Neural progenitor cell (in vitro differentiated cells): ENCODE measurements at regions not wholly inside any gene's neighbourhood (a gene's known extent, or its start where the extent isn't known, plus 50 kb on each side); places are given as distances from the start of the nearest gene placed in this dataset.

ENCODE experiments used
- DNase-seq: peaks from one replicate; pipeline ENCODE4 v3.0.0-alpha.2; 2016; ENCODE audit warnings: low spot score
- H2AFZ ChIP-seq: fragments of 200-600 bp; sonication (generic); replicated peaks from 2 replicates; pipeline ENCODE4 v1.6.1; 2016; ENCODE audit warnings: antibody characterized with exemption
- H3F3A ChIP-seq: fragments of 200-600 bp; sonication (generic); 2 replicates; pipeline ENCODE4 v1.6.1; 2016; ENCODE audit warnings: antibody characterized with exemption, low read depth
- H3K27ac ChIP-seq: fragments of 200-600 bp; sonication (generic); 2 replicates; pipeline ENCODE4 v1.5.1; 2016; ENCODE audit warnings: mild to moderate bottlenecking
- H3K27me3 ChIP-seq: fragments of 200-600 bp; sonication (generic); 2 replicates; pipeline ENCODE4 v1.6.1; 2016; ENCODE audit warnings: mild to moderate bottlenecking, moderate library complexity
- H3K36me3 ChIP-seq: fragments of 200-600 bp; sonication (generic); 2 replicates; pipeline ENCODE4 v1.5.1; 2016
- H3K4me1 ChIP-seq: fragments of 200-600 bp; sonication (generic); 2 replicates; pipeline ENCODE4 v1.6.1; 2016; ENCODE audit warnings: mixed run types
- H3K4me2 ChIP-seq: fragments of 200-600 bp; sonication (generic); 2 replicates; pipeline ENCODE4 v1.6.1; 2016
- H3K4me3 ChIP-seq: fragments of 200-600 bp; sonication (generic); 2 replicates; pipeline ENCODE4 v1.5.1; 2016
- H3K79me2 ChIP-seq: fragments of 200-600 bp; sonication (generic); 2 replicates; pipeline ENCODE4 v1.6.1; 2016; ENCODE audit warnings: low read depth
- H3K9ac ChIP-seq: fragments of 200-600 bp; sonication (generic); 2 replicates; pipeline ENCODE4 v1.6.1; 2016
- H3K9me3 ChIP-seq: fragments of 200-600 bp; sonication (generic); 2 replicates; pipeline ENCODE4 v1.5.1; 2016; ENCODE audit warnings: low read depth
- H4K20me1 ChIP-seq: fragments of 200-600 bp; sonication (generic); 2 replicates; pipeline ENCODE4 v1.6.1; 2016; ENCODE audit warnings: low read depth
- H3K27ac Mint-ChIP-seq: 3 replicates; pipeline ENCODE4 v1.8.0; 2021; ENCODE audit warnings: mixed read lengths
- H3K27me3 Mint-ChIP-seq: 2 replicates; pipeline ENCODE4 v1.8.0; 2022; ENCODE audit warnings: low read depth, mild to moderate bottlenecking, inconsistent platforms, moderate library complexity, mixed read lengths; ENCODE audit not compliant: insufficient read depth
- H3K36me3 Mint-ChIP-seq: 3 replicates; pipeline ENCODE4 v1.8.0; 2021; ENCODE audit warnings: mixed read lengths
- H3K4me1 Mint-ChIP-seq: 3 replicates; pipeline ENCODE4 v1.8.0; 2021; ENCODE audit warnings: mixed read lengths
- H3K4me3 Mint-ChIP-seq: 3 replicates; pipeline ENCODE4 v1.8.0; 2021; ENCODE audit warnings: mild to moderate bottlenecking, moderate library complexity, mixed read lengths
- H3K9me3 Mint-ChIP-seq: 3 replicates; pipeline ENCODE4 v1.8.0; 2020; ENCODE audit warnings: mixed read lengths
- EZH2 ChIP-seq: fragments of 200-600 bp; sonication (generic); IDR thresholded peaks from 2 replicates; pipeline ENCODE4 v1.6.1; 2017; ENCODE audit warnings: antibody characterized with exemption, mild to moderate bottlenecking, moderate library complexity
- EZH2phosphoT487 ChIP-seq: fragments of 200-600 bp; sonication (generic); IDR thresholded peaks from 2 replicates; pipeline ENCODE4 v1.6.1; 2017; ENCODE audit warnings: antibody characterized with exemption
- TF ChIP-seq, protein P1 (sequence below): fragments of 200-600 bp; sonication (generic); IDR thresholded peaks from 2 replicates; pipeline ENCODE4 v1.5.1; 2017; ENCODE audit warnings: antibody characterized with exemption, mild to moderate bottlenecking

GRCh38 chr21:16789636-16790035 is 723.2 kb upstream of the CXADR start:
- no peak overlapping the region for H3K27ac Mint-ChIP-seq
- no peak overlapping the region for H3K4me3 ChIP-seq
- no peak for DNase-seq
- no peaks in the 10 kb centered on the region for H3F3A ChIP-seq
- H3K9ac ChIP-seq = no peak overlapping the region
- no peak overlapping the region for H3K27ac ChIP-seq
- peaks cover 5% of the 10 kb centered on the region for H3K27me3 Mint-ChIP-seq
- peaks cover 20% of the 10 kb centered on the region for H3K4me1 Mint-ChIP-seq
- H3K9me3 ChIP-seq = no peaks in the 10 kb centered on the region
- H3K27me3 ChIP-seq = no peaks in the 10 kb centered on the region
- TF ChIP-seq, protein P1, sequence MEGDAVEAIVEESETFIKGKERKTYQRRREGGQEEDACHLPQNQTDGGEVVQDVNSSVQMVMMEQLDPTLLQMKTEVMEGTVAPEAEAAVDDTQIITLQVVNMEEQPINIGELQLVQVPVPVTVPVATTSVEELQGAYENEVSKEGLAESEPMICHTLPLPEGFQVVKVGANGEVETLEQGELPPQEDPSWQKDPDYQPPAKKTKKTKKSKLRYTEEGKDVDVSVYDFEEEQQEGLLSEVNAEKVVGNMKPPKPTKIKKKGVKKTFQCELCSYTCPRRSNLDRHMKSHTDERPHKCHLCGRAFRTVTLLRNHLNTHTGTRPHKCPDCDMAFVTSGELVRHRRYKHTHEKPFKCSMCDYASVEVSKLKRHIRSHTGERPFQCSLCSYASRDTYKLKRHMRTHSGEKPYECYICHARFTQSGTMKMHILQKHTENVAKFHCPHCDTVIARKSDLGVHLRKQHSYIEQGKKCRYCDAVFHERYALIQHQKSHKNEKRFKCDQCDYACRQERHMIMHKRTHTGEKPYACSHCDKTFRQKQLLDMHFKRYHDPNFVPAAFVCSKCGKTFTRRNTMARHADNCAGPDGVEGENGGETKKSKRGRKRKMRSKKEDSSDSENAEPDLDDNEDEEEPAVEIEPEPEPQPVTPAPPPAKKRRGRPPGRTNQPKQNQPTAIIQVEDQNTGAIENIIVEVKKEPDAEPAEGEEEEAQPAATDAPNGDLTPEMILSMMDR = no peak
- TF ChIP-seq EZH2 (no peak), EZH2phosphoT487 (no peak)
- no peak overlapping the region for H2AFZ ChIP-seq
- H3K4me1 ChIP-seq = no peaks in the 10 kb centered on the region
- H3K36me3 Mint-ChIP-seq = no peaks in the 10 kb centered on the region
- H3K79me2 ChIP-seq = no peaks in the 10 kb centered on the region
- peaks cover 7% of the 10 kb centered on the region for H3K9me3 Mint-ChIP-seq
- no peak overlapping the region for H3K4me2 ChIP-seq
- no peaks in the 10 kb centered on the region for H4K20me1 ChIP-seq
- no peak overlapping the region for H3K4me3 Mint-ChIP-seq
- no peaks in the 10 kb centered on the region for H3K36me3 ChIP-seq

- H3K4me3 ChIP-seq = no peak overlapping the region
- H2AFZ ChIP-seq = no peak overlapping the region
- peaks cover 36% of the 10 kb centered on the region for H3K4me1 Mint-ChIP-seq
Observed at GRCh38 chr21:16792101-16792500, 720.7 kb upstream of the CXADR start.

GRCh38 chr21:16794950-16795349 is 717.9 kb upstream of the CXADR start:
- Histone ChIP-seq H3K36me3 (no peaks in the 10 kb centered on the region), H4K20me1 (no peaks in the 10 kb centered on the region), H3K27me3 (no peaks in the 10 kb centered on the region), H2AFZ (no peak overlapping the region), H3K79me2 (no peaks in the 10 kb centered on the region), H3K4me2 (no peak overlapping the region), H3K27ac (no peak overlapping the region), H3K9me3 (no peaks in the 10 kb centered on the region), H3K9ac (no peak overlapping the region), H3K4me3 (no peak overlapping the region), H3F3A (no peaks in the 10 kb centered on the region), H3K4me1 (no peaks in the 10 kb centered on the region)
- Mint-ChIP-seq H3K36me3 (no peaks in the 10 kb centered on the region), H3K27ac (peak overlapping the region; percentile 26), H3K4me1 (peaks cover 46% of the 10 kb centered on the region), H3K4me3 (no peak overlapping the region), H3K27me3 (no peaks in the 10 kb centered on the region), H3K9me3 (no peaks in the 10 kb centered on the region)
- no peak for DNase-seq
- TF ChIP-seq, protein P1 = no peak
- no peak for TF ChIP-seq EZH2
- TF ChIP-seq EZH2phosphoT487 = no peak

More at GRCh38 chr21:16792101-16792500, 720.7 kb upstream of the CXADR start:
- H3K4me1 ChIP-seq = no peaks in the 10 kb centered on the region
- TF ChIP-seq EZH2phosphoT487 (no peak), EZH2 (no peak)
- TF ChIP-seq, protein P1 = no peak
- H3K9me3 Mint-ChIP-seq = no peaks in the 10 kb centered on the region
- H3K4me2 ChIP-seq = no peak overlapping the region
- no peak overlapping the region for H3K9ac ChIP-seq
- no peaks in the 10 kb centered on the region for H3K79me2 ChIP-seq
- H3K36me3 ChIP-seq = no peaks in the 10 kb centered on the region
- no peaks in the 10 kb centered on the region for H4K20me1 ChIP-seq
- no peaks in the 10 kb centered on the region for H3F3A ChIP-seq
- DNase-seq = no peak
- H3K27me3 ChIP-seq = no peaks in the 10 kb centered on the region
- H3K27me3 Mint-ChIP-seq = no peaks in the 10 kb centered on the region
- peak overlapping the region; percentile 54 for H3K27ac Mint-ChIP-seq
- H3K27ac ChIP-seq = no peak overlapping the region
- no peaks in the 10 kb centered on the region for H3K9me3 ChIP-seq
- no peak overlapping the region for H3K4me3 Mint-ChIP-seq
- no peaks in the 10 kb centered on the region for H3K36me3 Mint-ChIP-seq
